HCT116 (cell line): ENCODE measurements at regions not wholly inside any gene's neighbourhood (a gene's known extent, or its start where the extent isn't known, plus 50 kb on each side); places are given as distances from the start of the nearest gene placed in this dataset.

Experiments used
- ATAC-seq: fragments of 200-7000 bp; cut with Tn5 transposase; 2 replicates; pipeline ENCODE4 v1.9.1; 2020; ENCODE audit warnings: mild to moderate bottlenecking, moderate library complexity
- BruUV-seq: library from RNA; stranded (reverse); fragments of 400-500 nt; replicated peaks from 2 replicates; lab custom pipeline; 2021; lab: Mats Ljungman, UMichigan
- CTCF ChIA-PET: fragments of 300-600 bp; sonication (Branson Sonifier 250); formaldehyde crosslinking; loops from one replicate; lab custom pipeline; 2021; ENCODE audit warnings: antibody characterized with exemption; lab: Charles Lee
- POLR2A ChIA-PET: fragments of 300-600, 350-600 bp; sonication (Branson Sonifier 250); formaldehyde crosslinking; loops from one replicate; lab custom pipeline; 2021; ENCODE audit warnings: antibody characterized with exemption; lab: Charles Lee
- RAD21 ChIA-PET, 2 experiments: fragments of 300-600 bp; sonication (Branson Sonifier 250); formaldehyde crosslinking; loops; one replicate each; lab custom pipeline; 2023; ENCODE audit warnings: low total read pairs in 2 of 2; ENCODE audit not compliant: uncharacterized antibody in 2 of 2, unreplicated experiment in 2 of 2, low non-redundant PET in 1 of 2; lab: Charles Lee
- DNase-seq: peaks from one replicate; pipeline ENCODE4 v3.0.0-alpha.2; 2010; ENCODE audit warnings: low read depth, low spot score
- H2AFZ ChIP-seq: fragments of 200-600 bp; shearing (Covaris generic), sonication (generic); 2 replicates; pipeline ENCODE4 v1.6.1; 2017; ENCODE audit warnings: low read depth, mixed run types, mixed read lengths, antibody characterized with exemption, low read length; ENCODE audit not compliant: poor library complexity, severe bottlenecking
- H3K27ac ChIP-seq: 2 replicates; pipeline ENCODE4 v1.5.1; 2012; ENCODE audit warnings: low read depth, low read length
- H3K27me3 ChIP-seq: fragments of 200-600 bp; sonication (generic); 2 replicates; pipeline ENCODE4 v1.6.1; 2016; ENCODE audit warnings: mixed run types, low read length, mixed read lengths; ENCODE audit not compliant: insufficient read depth
- H3K36me3 ChIP-seq, 2 experiments: fragments of 200-500 bp in 1 of 2; fragments of 200-600 bp in 1 of 2; sonication (Bioruptor generic) in 1 of 2; sonication (generic) in 1 of 2; 2 replicates each; pipeline versions ENCODE4 v1.5.1 to v1.6.1; 2014 to 2016; ENCODE audit warnings: low read length in 2 of 2, inconsistent platforms in 1 of 2, mixed read lengths in 1 of 2, mixed run types in 1 of 2; ENCODE audit not compliant: insufficient read depth in 2 of 2, control insufficient read depth in 1 of 2
- H3K4me1 ChIP-seq, 2 experiments: fragments of 200-600 bp in 1 of 2; sonication (generic) in 1 of 2; 2 replicates each; pipeline versions ENCODE4 v1.5.1 to v1.6.1; 2012 to 2017; ENCODE audit warnings: low read length in 2 of 2, inconsistent platforms in 1 of 2, mild to moderate bottlenecking in 1 of 2, mixed read lengths in 1 of 2, mixed run types in 1 of 2, moderate library complexity in 1 of 2; ENCODE audit not compliant: insufficient read depth in 2 of 2, control insufficient read depth in 1 of 2
- H3K4me2 ChIP-seq: fragments of 200-600 bp; sonication (generic); 2 replicates; pipeline ENCODE4 v1.6.1; 2017; ENCODE audit warnings: mixed run types, low read length, mixed read lengths
- H3K4me3 ChIP-seq, 2 experiments: fragments of 200-600 bp in 1 of 2; sonication (generic) in 1 of 2; replicated peaks in 1 of 2; 2 replicates each; pipeline ENCODE4 v1.5.1; 2011 to 2016; ENCODE audit warnings: low read length in 2 of 2, control low read depth in 1 of 2, low read depth in 1 of 2, mild to moderate bottlenecking in 1 of 2, mixed read lengths in 1 of 2, mixed run types in 1 of 2
- H3K79me2 ChIP-seq: fragments of 200-600 bp; sonication (generic); 2 replicates; pipeline ENCODE4 v1.6.1; 2017; ENCODE audit warnings: mild to moderate bottlenecking, mixed run types, low read length, moderate library complexity, mixed read lengths; ENCODE audit not compliant: insufficient read depth
- H3K9ac ChIP-seq: fragments of 200-600 bp; sonication (generic); 2 replicates; pipeline ENCODE4 v1.6.1; 2016; ENCODE audit warnings: low read length, mixed read lengths
- H3K9me2 ChIP-seq: fragments of 200-600 bp; sonication (generic), shearing (Covaris generic); 2 replicates; pipeline ENCODE4 v1.6.1; 2017; ENCODE audit warnings: mixed run types, mild to moderate bottlenecking, moderate library complexity; ENCODE audit not compliant: insufficient read depth
- H3K9me3 ChIP-seq, 2 experiments: fragments of 200-500 bp in 1 of 2; fragments of 200-600 bp in 1 of 2; sonication (Bioruptor generic) in 1 of 2; sonication (generic) in 1 of 2; 2 replicates each; pipeline ENCODE4 v1.6.1; 2014 to 2017; ENCODE audit warnings: low read length in 2 of 2, mixed read lengths in 2 of 2, inconsistent platforms in 1 of 2, low read depth in 1 of 2, mild to moderate bottlenecking in 1 of 2, mixed run types in 1 of 2, moderate library complexity in 1 of 2; ENCODE audit not compliant: control insufficient read depth in 1 of 2, insufficient read depth in 1 of 2
- H4K20me1 ChIP-seq: fragments of 200-600 bp; sonication (generic), shearing (Covaris generic); 2 replicates; pipeline ENCODE4 v1.6.1; 2017; ENCODE audit warnings: mixed run types, mild to moderate bottlenecking, moderate library complexity; ENCODE audit not compliant: insufficient read depth
- ELF1 ChIP-seq: IDR thresholded peaks from 2 replicates; pipeline ENCODE4 v1.6.1; 2012; ENCODE audit warnings: low read depth, borderline replicate concordance
- EZH2phosphoT487 ChIP-seq: fragments of 200-600 bp; IDR thresholded peaks from 2 replicates; pipeline ENCODE4 v1.6.1; 2018; ENCODE audit warnings: antibody characterized with exemption, borderline replicate concordance
- JUND ChIP-seq: IDR thresholded peaks from 2 replicates; pipeline ENCODE4 v1.6.1; 2012
- POLR2AphosphoS5 ChIP-seq: IDR thresholded peaks from 2 replicates; pipeline ENCODE4 v1.6.1; 2011; ENCODE audit warnings: mild to moderate bottlenecking, low read depth, low read length, moderate library complexity
- RAD21 ChIP-seq: IDR thresholded peaks from 2 replicates; pipeline ENCODE4 v1.6.1; 2012; ENCODE audit warnings: low read depth, mild to moderate bottlenecking
- SIN3A ChIP-seq: IDR thresholded peaks from 2 replicates; pipeline ENCODE4 v1.6.1; 2012; ENCODE audit warnings: low read depth
- ZFX ChIP-seq: fragments of 450-650 bp; IDR thresholded peaks from 2 replicates; pipeline ENCODE4 v1.6.1; 2017
- ZNF274 ChIP-seq: fragments of 200-500 bp; sonication (Bioruptor generic); IDR thresholded peaks from 2 replicates; pipeline ENCODE4 v1.6.1; 2014; ENCODE audit warnings: mild to moderate bottlenecking, low read depth, low read length, inconsistent platforms
- intact Hi-C: fragments of 100-400 bp; cut with micrococcal nuclease; formaldehyde crosslinking; loops from 2 replicates; pipeline ENCODE4 v1.10.0; 2022
- TF ChIP-seq, protein P1 (sequence below), 3 experiments: fragments of 200-600 bp in 1 of 3; sonication (generic) in 1 of 3; IDR thresholded peaks in 2 of 3; conservative IDR thresholded peaks in 1 of 3; 2 replicates each; pipeline ENCODE4 v1.5.1; 2012 to 2017; ENCODE audit warnings: low read depth in 2 of 3, low read length in 2 of 3, antibody characterized with exemption in 1 of 3, borderline replicate concordance in 1 of 3, control low read depth in 1 of 3, mild to moderate bottlenecking in 1 of 3, mixed read lengths in 1 of 3, mixed run types in 1 of 3, moderate library complexity in 1 of 3; ENCODE audit not compliant: insufficient read depth in 1 of 3
- TF ChIP-seq, protein P2 (sequence below): IDR thresholded peaks from 2 replicates; pipeline ENCODE4 v1.6.1; 2011; ENCODE audit warnings: mild to moderate bottlenecking, low read length, moderate library complexity; ENCODE audit not compliant: insufficient replicate concordance; ENCODE audit errors: extremely low read depth

DNA sequence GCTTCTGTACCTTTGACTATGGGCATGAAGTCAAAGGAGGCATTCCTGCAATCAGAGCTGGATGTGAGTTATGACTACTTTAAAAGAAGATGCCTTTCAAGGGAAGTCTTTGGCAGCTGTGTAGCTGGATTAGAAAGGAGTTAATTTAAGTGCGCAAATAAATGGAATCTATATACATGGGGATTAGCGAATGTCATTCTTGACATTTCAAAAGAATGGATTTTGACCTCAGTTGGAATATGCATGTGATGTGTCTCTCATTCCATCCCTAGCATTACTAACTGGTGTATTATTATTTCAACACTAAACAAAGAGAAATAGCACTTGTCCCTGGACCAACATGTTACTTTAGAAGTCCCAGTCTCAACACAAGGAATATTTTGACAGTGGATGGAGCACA lies 359.6 kb upstream of the SLC24A2 start:
- Histone ChIP-seq H3K27me3 (peaks cover 54% of the 10 kb centered on the region), H3K27ac (no peak overlapping the region), H2AFZ (no peak overlapping the region), H3K9me2 (no peaks in the 10 kb centered on the region), H3K9me3 (no peaks in the 10 kb centered on the region), H3K9ac (no peak overlapping the region), H3K4me2 (no peak overlapping the region), H3K36me3 (no peaks in the 10 kb centered on the region), H3K79me2 (no peaks in the 10 kb centered on the region), H4K20me1 (no peaks in the 10 kb centered on the region), H3K4me3 (no peak overlapping the region), H3K4me1 (no peaks in the 10 kb centered on the region)
- ChIA-PET RAD21 (no interaction called here), CTCF (no interaction called here), POLR2A (no interaction called here)
- DNase-seq (no peak), ATAC-seq (no peak)
- intact Hi-C loops: no loop called here
- no peak for TF ChIP-seq EZH2phosphoT487
- no TSS peak for BruUV-seq

DNA sequence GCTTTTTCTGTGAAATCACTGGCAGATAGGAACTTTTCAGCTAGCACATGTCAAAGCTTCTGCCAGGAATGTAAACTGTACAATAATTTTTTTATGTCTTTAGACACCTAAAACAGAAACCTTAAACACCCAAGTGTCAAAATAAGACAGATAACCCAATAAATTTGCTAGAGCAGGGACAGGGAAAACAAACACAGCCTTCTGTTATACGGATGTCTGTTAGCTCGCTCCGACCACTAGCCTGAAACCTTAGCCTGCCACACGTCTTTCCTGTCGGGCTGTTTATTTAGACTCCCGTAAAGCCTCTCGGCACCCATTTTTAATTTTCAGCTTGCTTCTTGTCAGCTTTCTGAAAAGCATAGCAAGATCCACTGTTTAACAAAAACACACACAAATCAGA lies 355.4 kb upstream of the SLC24A2 start:
- BruUV-seq: no TSS peak
- no peaks in the 10 kb centered on the region for H3K9me3 ChIP-seq
- intact Hi-C loops: no loop called here
- CTCF ChIA-PET: no interaction called here
- H3K4me2 ChIP-seq: no peak overlapping the region
- POLR2A ChIA-PET: no interaction called here
- no peaks in the 10 kb centered on the region for H3K4me1 ChIP-seq
- no peak overlapping the region for H2AFZ ChIP-seq
- H3K79me2 ChIP-seq: no peaks in the 10 kb centered on the region
- no peak overlapping the region for H3K9ac ChIP-seq
- no peak for TF ChIP-seq ELF1
- no peak for TF ChIP-seq POLR2AphosphoS5
- TF ChIP-seq SIN3A: no peak
- TF ChIP-seq ZNF274: no peak
- TF ChIP-seq RAD21: no peak
- no peak for TF ChIP-seq JUND
- TF ChIP-seq, protein P1, sequence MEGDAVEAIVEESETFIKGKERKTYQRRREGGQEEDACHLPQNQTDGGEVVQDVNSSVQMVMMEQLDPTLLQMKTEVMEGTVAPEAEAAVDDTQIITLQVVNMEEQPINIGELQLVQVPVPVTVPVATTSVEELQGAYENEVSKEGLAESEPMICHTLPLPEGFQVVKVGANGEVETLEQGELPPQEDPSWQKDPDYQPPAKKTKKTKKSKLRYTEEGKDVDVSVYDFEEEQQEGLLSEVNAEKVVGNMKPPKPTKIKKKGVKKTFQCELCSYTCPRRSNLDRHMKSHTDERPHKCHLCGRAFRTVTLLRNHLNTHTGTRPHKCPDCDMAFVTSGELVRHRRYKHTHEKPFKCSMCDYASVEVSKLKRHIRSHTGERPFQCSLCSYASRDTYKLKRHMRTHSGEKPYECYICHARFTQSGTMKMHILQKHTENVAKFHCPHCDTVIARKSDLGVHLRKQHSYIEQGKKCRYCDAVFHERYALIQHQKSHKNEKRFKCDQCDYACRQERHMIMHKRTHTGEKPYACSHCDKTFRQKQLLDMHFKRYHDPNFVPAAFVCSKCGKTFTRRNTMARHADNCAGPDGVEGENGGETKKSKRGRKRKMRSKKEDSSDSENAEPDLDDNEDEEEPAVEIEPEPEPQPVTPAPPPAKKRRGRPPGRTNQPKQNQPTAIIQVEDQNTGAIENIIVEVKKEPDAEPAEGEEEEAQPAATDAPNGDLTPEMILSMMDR (IDR thresholded peaks at IDR 0.05 in 2 of 3, conservative IDR thresholded peaks at IDR 0.05 in 1 of 3; ENCODE audit: borderline replicate concordance in 1 of 3, insufficient read depth in 1 of 3, low read depth in 2 of 3, low read length in 2 of 3): no peak
- TF ChIP-seq, protein P2, sequence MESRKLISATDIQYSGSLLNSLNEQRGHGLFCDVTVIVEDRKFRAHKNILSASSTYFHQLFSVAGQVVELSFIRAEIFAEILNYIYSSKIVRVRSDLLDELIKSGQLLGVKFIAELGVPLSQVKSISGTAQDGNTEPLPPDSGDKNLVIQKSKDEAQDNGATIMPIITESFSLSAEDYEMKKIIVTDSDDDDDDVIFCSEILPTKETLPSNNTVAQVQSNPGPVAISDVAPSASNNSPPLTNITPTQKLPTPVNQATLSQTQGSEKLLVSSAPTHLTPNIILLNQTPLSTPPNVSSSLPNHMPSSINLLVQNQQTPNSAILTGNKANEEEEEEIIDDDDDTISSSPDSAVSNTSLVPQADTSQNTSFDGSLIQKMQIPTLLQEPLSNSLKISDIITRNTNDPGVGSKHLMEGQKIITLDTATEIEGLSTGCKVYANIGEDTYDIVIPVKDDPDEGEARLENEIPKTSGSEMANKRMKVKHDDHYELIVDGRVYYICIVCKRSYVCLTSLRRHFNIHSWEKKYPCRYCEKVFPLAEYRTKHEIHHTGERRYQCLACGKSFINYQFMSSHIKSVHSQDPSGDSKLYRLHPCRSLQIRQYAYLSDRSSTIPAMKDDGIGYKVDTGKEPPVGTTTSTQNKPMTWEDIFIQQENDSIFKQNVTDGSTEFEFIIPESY: no peak
- TF ChIP-seq ZFX: no peak
- no peak for ATAC-seq
- H3K27ac ChIP-seq: no peak overlapping the region
- RAD21 ChIA-PET: no interaction called here
- no peak overlapping the region for H3K4me3 ChIP-seq
- no peak for DNase-seq
- H3K36me3 ChIP-seq: no peaks in the 10 kb centered on the region
- no peaks in the 10 kb centered on the region for H4K20me1 ChIP-seq
- H3K27me3 ChIP-seq: peaks cover 34% of the 10 kb centered on the region
- no peaks in the 10 kb centered on the region for H3K9me2 ChIP-seq
